ENCODE measurements at regions not wholly inside any gene's neighbourhood (a gene's known extent, or its start where the extent isn't known, plus 50 kb on each side); places are given as distances from the start of the nearest gene placed in this dataset.
"Not testable (repeated sequence)": the region's sequence is repeated elsewhere in the genome, so short reads cannot be mapped to it uniquely, and the experiment has no call there.

DNA sequence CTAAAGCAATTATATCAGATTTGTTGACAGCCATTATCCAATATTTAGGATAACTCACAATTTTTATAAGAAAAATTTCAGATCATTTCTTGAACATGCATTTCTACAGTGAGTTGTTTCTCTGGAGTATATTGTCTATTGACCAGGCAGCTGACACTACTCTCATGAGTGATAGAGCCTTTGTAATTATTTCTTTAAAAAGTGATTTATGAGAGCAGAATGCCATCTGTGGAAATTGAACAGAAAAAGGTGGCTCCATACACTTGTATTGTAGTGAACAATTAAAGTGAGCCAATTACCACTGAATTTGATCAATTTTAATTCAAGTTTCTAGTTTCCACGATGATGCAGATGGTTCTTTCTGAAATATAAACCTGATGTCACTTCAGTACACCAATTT, 855.4 kb downstream of the TAF11L14 start:
- DNase-seq = no peak

GRCh38 chr5:18491349-18491748, 857.1 kb downstream of the TAF11L14 start:
- DNase-seq = no peak

DNA sequence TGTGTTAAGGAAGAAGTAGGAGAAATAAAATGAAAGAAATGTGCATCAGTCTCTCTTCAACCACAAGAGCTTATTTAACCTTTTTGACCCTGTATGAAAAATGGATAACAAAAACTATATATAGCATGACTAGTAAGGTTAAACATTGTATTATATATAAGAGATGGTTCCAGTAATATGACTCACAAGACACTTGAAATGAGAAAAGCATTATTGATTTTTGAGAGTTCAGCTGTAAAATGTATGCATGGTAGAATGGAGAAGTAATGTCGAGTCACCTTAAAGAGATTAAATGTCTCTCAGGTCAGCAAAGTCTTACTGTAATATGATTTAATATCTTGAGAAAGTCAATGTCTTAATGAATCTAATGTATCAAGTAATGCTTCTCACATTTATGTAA, 860.9 kb downstream of the TAF11L14 start:
- no peak for DNase-seq

DNA sequence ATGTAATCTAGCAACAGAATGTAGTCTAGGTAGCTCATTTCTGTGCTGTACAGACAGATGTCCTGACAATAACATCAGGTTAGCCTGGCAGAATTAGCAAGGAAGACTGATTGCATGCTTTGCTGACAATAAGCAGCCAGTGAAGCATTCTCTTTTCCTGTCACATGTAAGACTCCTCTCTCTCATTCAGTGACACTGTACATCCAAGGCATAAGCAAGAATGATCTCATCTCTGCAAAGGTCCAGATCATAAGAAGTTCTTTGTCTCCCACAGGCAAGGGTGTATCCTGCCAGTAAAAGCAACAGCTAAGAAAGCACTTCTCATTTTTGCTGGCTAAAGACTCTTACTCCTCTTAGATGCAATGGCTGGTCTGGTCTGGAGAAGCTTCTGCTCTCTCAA, 861.8 kb downstream of the TAF11L14 start:
- no peak for DNase-seq

DNA sequence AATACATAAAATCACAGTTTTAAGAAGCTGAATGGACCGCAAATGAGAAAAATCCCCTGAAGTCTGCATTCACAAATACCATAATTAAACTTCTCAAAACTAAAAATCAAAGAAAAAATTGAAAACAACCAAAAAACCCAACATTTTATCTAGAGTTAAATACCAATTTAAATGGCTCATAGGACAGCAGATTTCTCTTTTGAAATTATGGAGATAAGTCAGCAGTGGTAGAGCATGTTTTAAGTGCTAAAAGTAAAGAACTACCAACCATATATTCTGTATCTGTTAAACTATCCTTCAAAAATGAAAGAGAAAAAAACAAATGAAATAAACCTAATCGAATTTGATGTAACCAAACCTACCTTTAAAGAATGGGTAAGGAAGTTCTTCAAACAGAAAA, 862.8 kb downstream of the TAF11L14 start:
- DNase-seq = no peak

DNA sequence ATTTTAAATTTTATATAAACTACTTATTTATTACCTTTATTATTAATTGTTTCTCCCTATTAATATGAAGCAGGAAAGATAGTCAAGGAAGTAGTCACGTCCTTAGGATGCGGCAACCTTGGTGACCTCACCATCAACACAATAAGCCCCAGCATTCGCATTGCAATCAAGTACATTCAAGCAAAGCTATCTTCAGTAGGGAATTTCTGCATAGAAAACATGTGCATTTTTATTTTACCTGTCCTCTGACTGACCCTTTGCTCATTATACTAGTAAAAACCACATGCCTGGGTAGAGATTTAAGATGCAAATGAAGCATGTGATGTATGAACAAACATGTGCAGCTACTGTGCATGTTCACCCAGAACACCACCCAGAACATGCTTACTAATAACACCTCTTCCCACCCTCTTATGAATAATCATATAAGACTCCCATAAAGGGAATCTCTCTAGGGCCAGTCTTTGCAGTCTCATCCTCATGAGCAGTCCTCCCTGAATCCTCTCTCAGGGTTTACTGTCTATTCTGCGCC, 869.6 kb downstream of the TAF11L14 start:
- DNase-seq = no peak

- no peak for DNase-seq
Observed at GRCh38 chr5:18507114-18507513, 872.9 kb downstream of the TAF11L14 start.

DNA sequence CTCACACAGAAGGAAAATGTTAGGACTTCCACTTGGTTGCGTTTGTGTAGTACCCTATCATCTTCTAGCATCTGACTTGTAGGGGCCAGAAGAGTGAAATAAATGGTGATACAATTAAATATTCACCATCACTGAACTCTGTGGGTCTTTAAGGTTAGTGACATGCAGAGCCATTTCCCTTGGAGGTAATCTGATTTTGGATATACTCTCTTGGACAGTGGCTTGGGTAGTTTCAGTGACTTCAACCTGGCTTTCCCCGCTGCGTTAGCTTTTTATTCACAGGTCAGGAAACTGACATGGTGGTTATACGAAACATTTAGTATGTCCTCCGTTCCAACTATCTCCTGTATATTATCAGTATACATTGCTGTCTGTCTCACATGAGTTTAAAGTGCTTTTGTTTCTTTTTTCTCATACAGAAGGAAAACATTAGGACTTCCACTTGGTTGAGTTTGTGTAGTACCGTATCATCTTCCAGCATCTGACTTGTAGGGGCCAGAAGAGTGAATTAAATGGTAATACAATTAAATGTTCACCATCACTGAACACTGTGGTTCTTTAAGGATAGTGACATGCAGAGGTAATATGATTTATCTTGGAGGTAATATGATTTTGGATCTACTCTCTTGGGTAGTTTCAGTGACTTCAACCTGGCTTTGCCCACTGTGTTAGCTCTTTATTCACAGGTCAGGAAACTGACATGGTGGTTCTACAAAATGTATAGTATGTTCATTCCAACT, 883.6 kb downstream of the TAF11L14 start:
- DNase-seq = no peak

DNA sequence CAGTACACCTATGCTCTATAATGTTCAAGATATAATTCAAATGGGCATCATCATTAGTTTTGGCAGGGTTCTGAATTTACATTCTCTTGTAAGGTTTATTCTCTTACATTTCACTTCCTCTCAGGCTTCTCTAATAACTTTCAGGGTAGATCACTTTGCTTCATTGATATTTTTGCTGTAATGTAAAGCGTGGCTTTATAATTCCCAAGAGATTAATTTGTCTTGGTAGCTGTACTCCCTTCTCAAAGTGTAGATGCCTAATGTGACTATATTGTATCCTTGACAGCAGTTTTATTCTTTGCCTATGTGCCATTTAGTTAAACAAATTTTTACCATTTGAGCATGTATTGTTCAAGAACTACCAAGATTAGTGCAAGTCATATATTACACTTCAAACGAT, 889.1 kb downstream of the TAF11L14 start:
- DNase-seq = no peak

DNA sequence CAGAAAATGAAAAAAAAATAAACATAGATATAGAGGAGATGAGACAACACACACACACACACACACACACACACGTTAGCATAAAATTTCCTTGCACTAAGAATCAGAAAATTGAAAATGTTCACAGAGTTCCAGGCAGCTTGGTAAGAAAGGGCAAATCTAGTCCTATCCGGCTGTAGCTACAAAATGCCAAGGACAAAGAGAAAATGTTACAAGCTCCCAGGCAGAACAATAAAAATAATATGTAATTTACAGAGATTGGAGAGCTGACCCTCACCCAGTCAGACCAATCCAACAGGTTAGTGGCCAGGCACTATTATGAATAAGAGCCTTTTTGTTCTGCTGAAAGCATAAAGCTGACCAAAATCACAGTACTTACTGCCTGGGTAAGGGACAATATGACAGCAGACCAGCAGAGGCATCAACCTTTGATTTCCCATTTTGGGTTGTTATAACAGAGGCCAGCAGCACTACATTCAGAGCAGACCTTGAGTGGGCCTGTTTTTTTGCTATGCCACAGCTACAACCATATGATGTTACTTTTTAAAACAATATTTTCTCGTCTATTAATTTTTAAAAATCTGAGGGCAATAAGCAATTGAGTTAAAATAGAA, 892.6 kb downstream of the TAF11L14 start:
- no peak for DNase-seq

DNA sequence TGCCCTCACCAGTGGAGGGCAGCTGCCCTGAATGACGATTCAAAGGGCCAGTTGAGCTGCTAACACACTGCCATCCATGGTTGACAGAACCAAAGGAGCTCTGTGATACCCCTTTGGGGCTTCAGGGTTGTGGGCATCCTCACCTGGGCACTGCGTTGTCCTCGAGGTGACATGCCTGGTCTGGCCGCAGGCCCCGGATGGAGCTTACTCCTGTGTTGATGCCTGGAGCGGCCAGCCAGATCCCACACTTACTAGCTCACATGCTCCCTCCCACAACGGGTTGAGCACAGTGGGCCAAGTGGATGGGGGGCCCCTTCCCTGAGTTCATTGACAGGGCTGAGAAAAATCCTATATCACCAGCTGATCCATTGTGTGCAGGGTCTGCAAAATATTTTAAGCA, 898.9 kb downstream of the TAF11L14 start:
- no peak for DNase-seq

GRCh38 chr5:18534119-18534518, 899.9 kb downstream of the TAF11L14 start:
- DNase-seq = no peak

GRCh38 chr5:18535753-18536152, 901.5 kb downstream of the TAF11L14 start:
- DNase-seq = not testable (repeated sequence)

DNA sequence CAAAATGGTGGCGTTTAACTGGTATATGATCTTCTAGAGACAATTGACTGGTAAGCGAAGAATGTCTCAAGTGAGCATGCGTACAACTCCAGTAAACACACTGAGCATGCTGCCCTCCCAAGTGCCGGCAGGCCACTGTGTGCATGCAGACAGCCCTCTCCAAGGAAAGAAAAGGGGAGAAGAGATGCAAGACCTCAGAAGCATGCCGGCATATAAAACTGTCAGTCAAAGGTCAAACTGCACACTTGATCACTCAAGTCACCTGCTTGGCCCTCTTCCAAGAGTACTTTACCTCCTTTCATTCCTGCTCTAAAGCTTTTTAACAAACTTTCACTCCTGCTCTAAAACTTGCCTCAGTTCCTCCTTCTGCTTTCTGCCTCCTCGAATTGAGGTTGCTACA, 910.2 kb downstream of the TAF11L14 start:
- no peak for DNase-seq

GRCh38 chr5:18546591-18546990, 912.3 kb downstream of the TAF11L14 start:
- DNase-seq = no peak

DNA sequence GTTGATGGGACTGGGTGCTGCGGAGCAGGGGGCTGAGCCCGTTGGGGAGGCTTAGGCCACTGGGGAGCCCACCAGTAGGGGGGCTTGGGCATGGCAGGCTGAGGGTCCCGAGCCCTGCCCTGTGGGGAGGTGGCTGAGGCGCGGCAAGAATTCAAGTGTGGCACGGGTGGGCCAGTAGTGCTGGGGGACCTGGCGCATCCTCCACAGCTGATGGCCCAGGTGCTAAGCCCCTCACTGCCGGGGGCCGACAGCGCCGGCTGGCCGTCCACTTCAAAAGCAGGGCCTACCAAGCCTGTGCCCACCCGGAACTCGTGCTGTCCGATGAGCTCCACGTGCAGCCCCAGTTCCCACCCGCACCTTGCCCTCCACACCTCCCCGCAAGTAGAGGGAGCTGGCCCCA, 917.5 kb downstream of the TAF11L14 start:
- DNase-seq = no peak

DNA sequence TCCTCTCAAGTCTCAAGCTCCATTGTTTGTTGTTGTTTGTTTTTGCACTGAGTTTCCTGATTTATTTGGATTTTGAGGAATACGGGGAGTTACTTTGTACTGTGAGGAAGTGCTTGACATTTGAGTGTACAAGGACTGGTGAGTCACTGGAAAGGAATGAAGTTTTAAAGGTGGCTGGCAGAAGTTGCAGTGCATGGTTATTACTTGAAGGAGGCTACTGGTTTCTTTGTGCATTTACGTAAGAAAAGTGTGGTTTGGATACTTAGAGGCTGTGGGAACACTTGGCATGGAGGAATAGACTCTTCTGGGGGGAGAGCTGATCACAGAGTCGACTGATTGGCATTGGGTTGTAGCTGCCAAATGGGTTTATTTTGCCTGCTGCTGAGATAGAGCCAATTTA, 919.0 kb downstream of the TAF11L14 start:
- DNase-seq = no peak

DNA sequence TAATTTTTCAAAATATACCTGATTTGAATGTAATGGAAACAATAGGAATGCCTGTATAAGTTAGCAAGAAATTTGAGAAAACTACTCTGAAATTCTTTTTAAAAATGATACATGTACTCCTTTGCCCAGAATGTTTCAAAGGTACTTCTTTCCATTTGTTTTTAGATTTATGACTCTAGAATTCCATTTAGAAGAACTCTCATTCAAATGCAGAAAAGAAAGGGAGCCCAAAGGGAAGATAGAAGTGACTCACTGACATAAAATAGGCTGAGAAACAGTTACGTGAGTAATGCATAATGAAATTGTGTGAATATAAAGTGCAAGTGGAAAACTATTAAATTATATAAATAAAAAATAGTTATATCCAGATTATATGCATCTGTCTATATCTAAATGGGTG, 926.3 kb downstream of the TAF11L14 start:
- DNase-seq = no peak

DNA sequence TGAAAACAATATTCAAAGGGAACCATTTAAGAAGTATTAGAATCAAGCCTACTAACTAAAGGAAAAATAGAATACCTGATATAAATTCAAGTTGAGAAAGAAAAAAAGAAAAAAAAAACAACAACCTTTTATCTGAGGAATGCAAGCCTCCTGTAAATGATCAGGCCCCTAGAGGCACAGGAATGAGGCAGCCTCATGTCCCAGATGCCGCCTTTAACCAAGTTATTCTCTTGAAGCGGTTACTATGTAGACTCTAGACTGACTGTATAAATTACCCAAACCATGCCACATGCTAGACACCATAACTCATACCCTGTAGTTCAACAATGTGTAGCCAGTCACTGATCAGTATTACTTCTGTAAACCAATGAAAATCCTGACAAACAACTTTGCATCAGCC, 929.6 kb downstream of the TAF11L14 start:
- no peak for DNase-seq

GRCh38 chr5:18566671-18567070, 932.4 kb downstream of the TAF11L14 start:
- DNase-seq = no peak

DNA sequence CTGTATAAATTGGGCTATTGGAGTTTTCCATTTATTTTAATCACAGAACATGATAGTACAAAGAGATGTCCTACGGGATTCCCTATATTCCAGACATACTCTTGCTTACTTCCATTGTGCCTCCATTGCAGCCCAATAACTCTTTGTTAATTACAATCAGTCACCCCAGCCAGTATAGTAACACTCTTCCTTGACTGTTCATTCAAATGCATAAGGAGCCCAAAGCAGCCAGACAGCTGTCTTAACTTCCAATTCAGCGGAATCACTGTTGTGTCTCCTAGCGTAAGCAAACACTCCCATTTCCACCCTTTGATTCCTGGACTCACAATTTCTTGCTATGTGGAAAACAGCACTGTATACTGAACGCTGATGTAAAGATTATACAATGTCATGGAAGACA, 942.3 kb downstream of the TAF11L14 start:
- no peak for DNase-seq

- no peak for DNase-seq
Observed at GRCh38 chr5:18601185-18601584, 966.9 kb downstream of the TAF11L14 start.

DNA sequence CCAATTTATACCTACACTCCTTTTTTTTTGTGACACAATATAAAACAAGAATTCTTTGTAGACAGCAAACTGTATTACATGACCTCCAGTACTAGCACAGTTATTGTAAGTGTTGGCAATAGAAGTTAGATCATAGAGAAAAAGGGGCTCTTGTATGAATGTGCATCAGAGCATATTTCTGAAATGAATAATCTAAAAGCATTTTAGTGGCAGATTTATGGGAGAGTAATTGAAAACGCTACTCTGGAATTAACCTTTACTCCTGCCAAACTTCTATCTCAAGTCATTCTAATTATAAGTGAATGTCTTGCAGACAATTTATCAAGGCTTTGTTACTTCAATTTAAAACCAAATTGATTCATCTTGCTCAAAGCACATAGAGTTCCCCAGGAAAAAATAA, 968.1 kb downstream of the TAF11L14 start:
- no peak for DNase-seq

GRCh38 chr5:18605186-18605585, 970.9 kb downstream of the TAF11L14 start:
- DNase-seq = no peak

DNA sequence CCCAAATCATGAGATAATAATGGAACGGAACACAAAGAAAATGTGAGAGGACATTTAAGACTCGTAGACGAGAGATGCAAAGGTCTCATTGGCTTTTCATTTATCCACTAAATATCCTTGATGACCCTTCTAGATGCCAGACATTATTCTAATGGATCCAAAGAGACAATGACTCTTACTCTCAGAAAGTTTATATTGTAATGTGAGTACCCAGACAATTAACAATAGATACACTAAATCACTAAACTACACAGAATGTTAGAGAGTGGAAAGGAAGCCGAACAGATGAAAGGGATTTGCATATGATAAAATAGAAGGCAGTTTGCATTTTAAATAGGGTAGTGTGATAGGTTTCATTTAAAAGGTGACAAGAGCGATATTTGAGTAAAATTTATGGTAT, 973.3 kb downstream of the TAF11L14 start:
- DNase-seq = no peak

All from stimulated activated CD4-positive, alpha-beta T cell treated with anti-CD3 and anti-CD28 coated beads, Interleukin-12 subunit alpha, Interleukin-12 subunit beta, amount 100 ng/mL, for 4 hours (primary cell).